ENCODE measurements at regions not wholly inside any gene's neighbourhood (a gene's known extent, or its start where the extent isn't known, plus 50 kb on each side); places are given as distances from the start of the nearest gene placed in this dataset.

- DNase-seq (ENCODE audit: low read depth in 1 of 2, low spot score in 1 of 2): peak; percentile 18 to 59
Measured at GRCh38 chr4:38310446-38311043, 350.3 kb downstream of the PTTG2 start.

DNA sequence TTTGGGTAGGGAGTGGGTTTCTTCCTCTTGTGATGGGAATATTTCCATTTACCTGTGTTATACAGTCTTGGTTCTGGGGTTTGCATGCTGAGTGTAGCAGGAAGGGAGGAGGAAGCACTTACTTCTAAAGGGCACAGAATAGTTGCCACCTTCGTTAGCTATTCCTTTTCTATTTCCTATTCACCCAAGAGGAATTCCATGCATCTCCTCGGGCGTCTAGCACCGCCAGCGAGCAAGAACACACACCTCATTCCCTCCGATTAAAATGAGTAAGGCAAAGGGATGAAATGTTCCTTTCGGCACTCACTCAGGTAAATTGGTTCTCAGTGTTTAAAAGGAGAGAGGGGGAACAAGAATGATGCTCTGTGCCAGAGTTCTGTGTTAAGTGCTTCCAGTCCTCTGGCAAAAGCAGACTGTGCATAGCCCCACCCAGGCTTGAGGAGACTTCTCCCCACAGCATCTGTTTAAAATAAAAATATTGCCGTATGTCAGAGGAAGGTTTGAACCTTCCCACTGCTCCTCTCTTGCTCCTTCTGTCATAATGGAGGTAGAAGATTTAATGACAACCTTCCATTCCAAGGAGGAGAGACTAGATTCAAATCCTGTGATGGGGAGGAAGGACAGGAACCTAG, 351.4 kb downstream of the PTTG2 start:
- no peak for DNase-seq (ENCODE audit: low read depth in 1 of 2, low spot score in 1 of 2)

GRCh38 chr4:38313175-38313574, 350.8 kb upstream of the KLF3 start:
- DNase-seq (ENCODE audit: low read depth in 1 of 2, low spot score in 1 of 2): no peak

- no peak for DNase-seq (ENCODE audit: low read depth in 1 of 2, low spot score in 1 of 2)
Measured at GRCh38 chr4:38313999-38314561, 349.9 kb upstream of the KLF3 start.

GRCh38 chr4:38314663-38315062, 349.3 kb upstream of the KLF3 start:
- no peak for DNase-seq (ENCODE audit: low read depth in 1 of 2, low spot score in 1 of 2)

- no peak for DNase-seq (ENCODE audit: low read depth in 1 of 2, low spot score in 1 of 2)
Measured at GRCh38 chr4:38315286-38315685, 348.7 kb upstream of the KLF3 start.

GRCh38 chr4:38316045-38316444, 348.0 kb upstream of the KLF3 start:
- no peak for DNase-seq (ENCODE audit: low read depth in 1 of 2, low spot score in 1 of 2)

- DNase-seq (ENCODE audit: low read depth in 1 of 2, low spot score in 1 of 2): no peak
Measured at GRCh38 chr4:38317041-38317674, 346.8 kb upstream of the KLF3 start.

DNA sequence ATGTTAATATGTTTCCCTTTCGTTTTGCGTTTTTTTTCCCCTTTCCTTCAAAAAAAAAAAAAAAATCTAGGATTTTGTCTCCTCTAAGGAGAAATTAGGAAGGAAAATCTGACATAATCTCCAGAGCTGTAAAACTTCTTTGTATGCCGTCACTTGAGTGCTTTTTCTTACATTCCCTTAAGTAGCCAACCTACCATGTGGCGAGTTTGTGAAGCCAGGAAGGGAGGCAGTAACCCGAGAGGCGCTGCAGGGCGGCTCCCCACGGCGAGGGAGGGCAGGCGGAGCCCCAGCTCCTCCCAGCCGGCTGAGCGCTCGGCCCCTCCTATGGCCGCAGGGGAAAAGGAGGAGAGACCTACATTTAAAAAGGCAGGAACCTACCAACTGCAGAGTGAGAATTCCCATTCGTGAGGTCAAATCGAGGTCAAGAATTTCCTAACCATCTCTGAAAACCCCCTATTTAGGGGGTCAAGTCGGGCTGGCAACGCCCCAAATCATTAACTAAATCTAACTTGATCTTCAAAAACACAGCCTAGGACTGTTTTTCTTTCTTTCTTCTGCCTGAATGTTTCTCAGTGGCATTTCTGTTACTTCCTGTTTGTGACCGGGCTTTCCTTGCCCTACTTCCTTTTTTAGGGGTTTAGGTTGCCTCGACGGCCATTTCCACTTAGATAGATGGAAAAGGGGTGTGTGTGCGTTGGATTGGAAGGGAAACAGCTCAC, 345.1 kb upstream of the KLF3 start:
- DNase-seq (ENCODE audit: low read depth in 1 of 2, low spot score in 1 of 2): peak; percentile 26 to 51

GRCh38 chr4:38319456-38320342, 344.3 kb upstream of the KLF3 start:
- DNase-seq (ENCODE audit: low read depth in 1 of 2, low spot score in 1 of 2): peak; percentile 83 to 97

DNA sequence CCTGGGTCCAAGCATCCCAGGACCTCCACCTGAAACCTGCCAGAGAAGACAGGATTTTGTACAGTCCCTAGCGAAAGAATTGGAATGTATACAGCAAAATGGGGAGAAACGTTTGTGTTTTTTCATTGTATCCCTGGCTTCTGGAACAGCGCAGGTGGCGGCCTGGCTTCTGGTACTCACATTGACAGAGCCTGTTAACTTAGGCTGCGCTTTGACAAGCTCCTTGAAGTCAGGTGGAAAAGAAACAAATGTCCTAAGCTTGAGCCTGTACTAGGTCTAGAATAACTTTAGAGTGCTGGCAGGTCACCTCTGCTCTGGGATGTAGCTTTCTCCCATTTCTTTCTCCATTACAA, 343.7 kb upstream of the KLF3 start:
- DNase-seq (ENCODE audit: low read depth in 1 of 2, low spot score in 1 of 2): no peak

GRCh38 chr4:38320833-38321232, 343.2 kb upstream of the KLF3 start:
- no peak for DNase-seq (ENCODE audit: low read depth in 1 of 2, low spot score in 1 of 2)

- DNase-seq (ENCODE audit: low read depth in 1 of 2, low spot score in 1 of 2): no peak
Measured at GRCh38 chr4:38322714-38323113, 341.3 kb upstream of the KLF3 start.

- DNase-seq (ENCODE audit: low read depth in 1 of 2, low spot score in 1 of 2): no peak
Measured at GRCh38 chr4:38323141-38323641, 340.8 kb upstream of the KLF3 start.

DNA sequence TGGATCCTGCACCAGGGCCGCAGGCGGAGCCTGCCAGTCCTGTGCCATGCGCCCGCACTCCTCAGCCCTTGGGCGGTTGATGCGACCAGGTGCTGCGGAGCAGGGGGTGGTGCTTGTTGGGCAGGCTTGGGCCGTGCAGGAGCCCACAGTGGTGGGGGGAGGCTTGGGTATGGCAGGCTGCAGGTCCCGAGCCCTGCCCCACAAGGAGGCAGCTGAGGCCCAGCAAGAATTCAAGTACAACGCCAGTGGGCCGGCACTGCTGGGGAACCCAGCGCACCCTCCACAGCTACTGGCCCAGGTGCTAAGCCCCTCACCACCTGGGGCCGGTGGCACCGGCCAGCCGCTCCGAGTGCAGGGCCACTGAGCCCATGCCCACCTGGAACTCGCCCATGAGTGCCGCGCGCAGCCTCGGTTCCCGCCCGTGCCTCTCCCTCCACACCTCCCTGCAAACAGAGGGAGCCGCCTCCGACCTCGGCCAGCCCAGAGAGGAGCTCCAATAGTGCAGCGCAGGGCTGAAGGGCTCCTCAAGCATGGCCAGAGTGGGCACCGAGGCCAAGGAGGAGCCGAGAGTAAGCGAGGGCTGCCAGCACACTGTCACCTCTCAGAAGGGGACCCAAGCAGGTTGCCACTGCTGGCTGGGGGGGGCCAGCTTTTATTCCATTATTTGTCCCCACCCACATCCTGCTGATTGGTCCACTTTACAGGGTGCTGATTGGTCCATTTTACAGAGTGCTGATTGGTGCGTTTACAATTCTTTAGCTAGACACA, 339.0 kb upstream of the KLF3 start:
- no peak for DNase-seq (ENCODE audit: low read depth in 1 of 2, low spot score in 1 of 2)

GRCh38 chr4:38325629-38325913, 338.4 kb upstream of the KLF3 start:
- DNase-seq (ENCODE audit: low read depth in 1 of 2, low spot score in 1 of 2): no peak

DNA sequence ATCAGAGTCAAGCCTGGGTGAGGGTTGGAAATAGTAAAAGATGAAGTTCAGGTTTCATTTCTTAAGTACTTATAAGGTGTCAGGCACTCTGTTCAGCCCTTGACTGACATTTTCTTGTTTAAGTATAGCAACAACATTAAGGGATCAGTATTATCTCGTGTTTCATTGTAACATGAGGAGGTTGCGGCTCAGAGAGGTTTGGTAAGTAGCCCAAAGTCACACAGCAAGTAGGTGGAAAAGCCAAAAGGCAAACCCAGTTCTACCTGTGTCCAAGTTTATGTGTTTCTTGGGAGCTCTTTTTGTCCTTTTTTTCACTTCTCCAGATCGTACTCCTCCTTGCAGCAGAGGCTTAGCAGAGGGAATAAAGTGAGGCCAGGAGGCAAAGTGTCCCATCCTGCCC, 337.5 kb upstream of the KLF3 start:
- DNase-seq (ENCODE audit: low read depth in 1 of 2, low spot score in 1 of 2): no peak

DNA sequence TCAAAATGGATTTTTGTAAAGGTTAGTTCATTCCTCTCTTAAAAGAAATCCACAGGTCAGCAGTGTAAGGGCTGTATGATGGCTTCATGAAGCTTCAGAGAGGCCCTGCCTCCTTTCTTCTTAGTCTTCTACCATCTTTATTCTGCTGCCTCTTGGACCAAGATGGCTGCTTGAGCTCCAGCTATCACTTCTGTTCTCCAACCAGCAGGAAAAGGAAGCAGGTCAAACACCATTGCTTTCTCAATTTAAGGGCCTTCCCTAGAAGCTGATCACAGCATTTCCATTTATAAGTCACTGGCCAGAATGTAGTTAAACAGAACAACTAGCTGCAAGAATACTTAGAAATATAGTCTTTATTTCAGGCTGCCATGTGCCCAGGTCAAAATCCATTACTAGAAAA, 336.8 kb upstream of the KLF3 start:
- DNase-seq (ENCODE audit: low read depth in 1 of 2, low spot score in 1 of 2): no peak

- no peak for DNase-seq (ENCODE audit: low read depth in 1 of 2, low spot score in 1 of 2)
Measured at GRCh38 chr4:38328989-38329729, 334.8 kb upstream of the KLF3 start.
